ENCODE measurements at regions not wholly inside any gene's neighbourhood (a gene's known extent, or its start where the extent isn't known, plus 50 kb on each side); places are given as distances from the start of the nearest gene placed in this dataset.

DNA sequence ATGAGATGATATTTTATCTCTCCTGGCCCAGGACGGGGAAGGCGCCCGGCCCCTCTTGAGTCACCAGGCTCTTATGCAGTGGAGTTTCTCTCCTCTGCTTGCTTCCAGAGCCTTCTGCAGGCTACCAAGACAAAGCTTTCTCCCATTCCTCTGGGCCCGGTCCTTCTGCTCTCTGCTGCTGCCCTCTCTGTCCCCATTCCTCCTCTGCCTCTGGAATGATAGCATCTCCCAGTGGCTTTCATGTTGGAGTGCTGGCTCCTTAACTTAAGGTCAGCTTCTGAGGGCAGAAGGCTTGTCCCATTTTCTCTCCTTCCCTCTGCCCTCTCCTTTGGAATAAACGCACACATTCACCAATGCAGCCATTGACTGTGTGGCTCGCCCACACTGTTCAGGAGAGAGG lies 86.2 kb downstream of the SDC1 start:
- H3K4me3 ChIP-seq (ENCODE audit: insufficient read length, low read depth): no peak overlapping the region
- no peaks in the 10 kb centered on the region for H3K36me3 ChIP-seq (ENCODE audit: insufficient read depth, insufficient read length, low read length)
- TF ChIP-seq SUZ12 (IDR thresholded peaks at IDR 0.05; ENCODE audit: extremely low read depth, insufficient read depth, insufficient read length) (no peak), ZNF274 (IDR thresholded peaks at IDR 0.05; ENCODE audit: low read depth, low read length) (no peak), YY1 (IDR thresholded peaks at IDR 0.05; ENCODE audit: insufficient read depth, insufficient read length) (no peak)
- DNase-seq (ENCODE audit: low read depth, low spot score): no peak
- no peak overlapping the region for H3K9ac ChIP-seq (ENCODE audit: insufficient read length, low read depth)
- H3K27me3 ChIP-seq (ENCODE audit: insufficient read depth, insufficient read length): no peaks in the 10 kb centered on the region
- H3K4me1 ChIP-seq (ENCODE audit: insufficient read depth, insufficient read length): peaks cover 20% of the 10 kb centered on the region
- H3K9me3 ChIP-seq (ENCODE audit: insufficient read depth, low read length): no peaks in the 10 kb centered on the region

DNA sequence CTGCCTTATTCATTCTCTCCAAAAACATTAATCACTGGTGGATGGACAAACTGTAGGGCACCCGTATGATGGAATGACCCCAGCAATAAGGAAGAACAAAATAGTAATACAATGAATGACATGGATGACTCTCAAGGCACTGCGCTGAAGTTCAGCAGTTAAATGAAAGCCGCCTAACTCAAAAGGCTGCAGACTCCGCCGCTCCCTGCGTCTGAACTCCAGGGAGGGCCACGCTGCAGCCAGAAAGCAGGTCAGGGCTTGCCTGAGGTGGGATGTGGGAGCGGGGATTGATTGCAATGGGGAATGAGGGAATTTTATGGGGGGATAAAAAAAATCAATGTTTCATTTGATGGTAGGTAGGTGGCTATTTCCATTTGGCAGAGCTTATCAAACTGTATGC lies 86.5 kb upstream of the LAPTM4A start:
- TF ChIP-seq YY1 (IDR thresholded peaks at IDR 0.05; ENCODE audit: insufficient read depth, insufficient read length) (no peak), SUZ12 (IDR thresholded peaks at IDR 0.05; ENCODE audit: extremely low read depth, insufficient read depth, insufficient read length) (no peak), ZNF274 (IDR thresholded peaks at IDR 0.05; ENCODE audit: low read depth, low read length) (no peak)
- no peaks in the 10 kb centered on the region for H3K9me3 ChIP-seq (ENCODE audit: insufficient read depth, low read length)
- no peak overlapping the region for H3K4me3 ChIP-seq (ENCODE audit: insufficient read length, low read depth)
- no peak for DNase-seq (ENCODE audit: low read depth, low spot score)
- H3K36me3 ChIP-seq (ENCODE audit: insufficient read depth, insufficient read length, low read length): no peaks in the 10 kb centered on the region
- peaks cover 20% of the 10 kb centered on the region for H3K4me1 ChIP-seq (ENCODE audit: insufficient read depth, insufficient read length)
- no peak overlapping the region for H3K9ac ChIP-seq (ENCODE audit: insufficient read length, low read depth)
- H3K27me3 ChIP-seq (ENCODE audit: insufficient read depth, insufficient read length): no peaks in the 10 kb centered on the region

DNA sequence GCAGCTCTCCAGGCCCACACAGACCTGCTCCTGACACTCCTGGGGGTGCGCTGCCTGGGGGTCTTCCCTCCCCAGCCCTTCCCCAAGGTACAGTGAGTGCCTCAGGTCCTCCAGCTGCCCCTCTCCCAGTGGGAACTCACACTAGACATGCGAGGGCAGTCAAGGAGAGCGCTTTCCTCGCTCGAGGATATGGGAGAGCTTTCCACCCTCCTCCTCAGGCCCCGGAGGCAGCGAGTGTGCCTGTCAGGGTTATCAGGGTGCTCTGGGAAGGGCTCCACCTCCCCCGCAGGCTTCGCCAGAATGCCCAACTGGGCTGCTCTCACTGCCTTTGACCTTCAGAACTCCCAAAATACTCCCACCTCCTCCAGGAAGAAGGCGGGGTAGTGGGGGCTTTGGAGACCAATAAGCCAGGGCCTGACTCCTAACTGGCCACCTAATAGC lies 85.7 kb upstream of the LAPTM4A start:
- no peak overlapping the region for H3K4me3 ChIP-seq (ENCODE audit: insufficient read length, low read depth)

DNA sequence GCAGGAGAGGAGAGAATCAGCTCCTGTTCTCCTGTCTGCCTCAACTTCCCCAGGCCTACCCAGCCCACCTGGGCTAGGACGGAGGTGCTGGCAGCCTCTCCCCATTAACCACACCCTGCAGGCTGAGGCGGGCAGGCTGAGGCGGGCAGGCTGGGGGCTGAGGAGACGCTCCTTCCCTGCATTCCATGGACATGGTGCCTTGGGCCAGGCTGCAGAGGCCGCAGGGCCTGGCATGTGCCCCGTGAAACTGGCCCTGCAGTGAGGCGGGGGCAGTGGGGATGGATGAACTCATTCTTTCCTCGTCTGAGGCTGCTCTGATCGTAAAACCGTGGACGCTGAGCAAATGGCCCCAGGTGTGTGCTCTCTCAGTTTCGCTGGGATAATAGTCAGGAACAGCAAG lies 84.7 kb upstream of the LAPTM4A start:
- H3K36me3 ChIP-seq (ENCODE audit: insufficient read depth, insufficient read length, low read length): no peaks in the 10 kb centered on the region
- H3K9me3 ChIP-seq (ENCODE audit: insufficient read depth, low read length): no peaks in the 10 kb centered on the region
- H3K4me1 ChIP-seq (ENCODE audit: insufficient read depth, insufficient read length): peaks cover 18% of the 10 kb centered on the region
- no peak overlapping the region for H3K9ac ChIP-seq (ENCODE audit: insufficient read length, low read depth)
- no peak for DNase-seq (ENCODE audit: low read depth, low spot score)
- H3K4me3 ChIP-seq (ENCODE audit: insufficient read length, low read depth): no peak overlapping the region
- TF ChIP-seq ZNF274 (IDR thresholded peaks at IDR 0.05; ENCODE audit: low read depth, low read length): no peak
- TF ChIP-seq YY1 (IDR thresholded peaks at IDR 0.05; ENCODE audit: insufficient read depth, insufficient read length): no peak
- no peak for TF ChIP-seq SUZ12 (IDR thresholded peaks at IDR 0.05; ENCODE audit: extremely low read depth, insufficient read depth, insufficient read length)
- H3K27me3 ChIP-seq (ENCODE audit: insufficient read depth, insufficient read length): no peaks in the 10 kb centered on the region

More for the DNA sequence above, 85.7 kb upstream of the LAPTM4A start:
- no peaks in the 10 kb centered on the region for H3K9me3 ChIP-seq (ENCODE audit: insufficient read depth, low read length)
- DNase-seq (ENCODE audit: low read depth, low spot score): no peak
- peaks cover 20% of the 10 kb centered on the region for H3K4me1 ChIP-seq (ENCODE audit: insufficient read depth, insufficient read length)
- H3K9ac ChIP-seq (ENCODE audit: insufficient read length, low read depth): no peak overlapping the region
- no peaks in the 10 kb centered on the region for H3K27me3 ChIP-seq (ENCODE audit: insufficient read depth, insufficient read length)
- no peak for TF ChIP-seq YY1 (IDR thresholded peaks at IDR 0.05; ENCODE audit: insufficient read depth, insufficient read length)
- TF ChIP-seq ZNF274 (IDR thresholded peaks at IDR 0.05; ENCODE audit: low read depth, low read length): no peak
- TF ChIP-seq SUZ12 (IDR thresholded peaks at IDR 0.05; ENCODE audit: extremely low read depth, insufficient read depth, insufficient read length): no peak
- no peaks in the 10 kb centered on the region for H3K36me3 ChIP-seq (ENCODE audit: insufficient read depth, insufficient read length, low read length)

DNA sequence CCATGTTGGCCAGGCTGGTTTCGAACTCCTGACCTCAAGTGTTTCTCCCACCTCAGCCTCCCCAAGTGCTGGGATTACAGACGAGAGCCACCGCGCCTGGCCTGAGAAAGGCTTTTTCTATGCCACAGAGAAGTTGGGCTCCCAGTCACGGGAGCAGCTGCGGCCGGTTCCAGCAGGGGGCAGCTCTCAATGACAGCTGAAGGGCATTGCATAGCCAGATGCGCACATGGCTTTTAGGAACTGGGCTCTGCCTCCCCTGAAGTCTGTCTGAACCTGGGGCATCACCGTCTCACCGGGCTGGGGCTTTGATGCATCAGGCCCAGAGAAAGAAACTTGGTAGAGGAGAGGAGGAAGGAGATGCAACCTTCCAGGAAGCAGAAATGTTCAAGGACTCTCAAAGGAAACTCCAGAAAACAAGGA lies 84.2 kb upstream of the LAPTM4A start:
- DNase-seq (ENCODE audit: low read depth, low spot score): peak; percentile 59
- H3K36me3 ChIP-seq (ENCODE audit: insufficient read depth, insufficient read length, low read length): no peaks in the 10 kb centered on the region
- no peaks in the 10 kb centered on the region for H3K27me3 ChIP-seq (ENCODE audit: insufficient read depth, insufficient read length)
- H3K4me1 ChIP-seq (ENCODE audit: insufficient read depth, insufficient read length): peaks cover 21% of the 10 kb centered on the region
- H3K9me3 ChIP-seq (ENCODE audit: insufficient read depth, low read length): no peaks in the 10 kb centered on the region
- no peak overlapping the region for H3K4me3 ChIP-seq (ENCODE audit: insufficient read length, low read depth)
- no peak overlapping the region for H3K9ac ChIP-seq (ENCODE audit: insufficient read length, low read depth)
- TF ChIP-seq SUZ12 (IDR thresholded peaks at IDR 0.05; ENCODE audit: extremely low read depth, insufficient read depth, insufficient read length): no peak
- no peak for TF ChIP-seq YY1 (IDR thresholded peaks at IDR 0.05; ENCODE audit: insufficient read depth, insufficient read length)
- TF ChIP-seq ZNF274 (IDR thresholded peaks at IDR 0.05; ENCODE audit: low read depth, low read length): no peak

DNA sequence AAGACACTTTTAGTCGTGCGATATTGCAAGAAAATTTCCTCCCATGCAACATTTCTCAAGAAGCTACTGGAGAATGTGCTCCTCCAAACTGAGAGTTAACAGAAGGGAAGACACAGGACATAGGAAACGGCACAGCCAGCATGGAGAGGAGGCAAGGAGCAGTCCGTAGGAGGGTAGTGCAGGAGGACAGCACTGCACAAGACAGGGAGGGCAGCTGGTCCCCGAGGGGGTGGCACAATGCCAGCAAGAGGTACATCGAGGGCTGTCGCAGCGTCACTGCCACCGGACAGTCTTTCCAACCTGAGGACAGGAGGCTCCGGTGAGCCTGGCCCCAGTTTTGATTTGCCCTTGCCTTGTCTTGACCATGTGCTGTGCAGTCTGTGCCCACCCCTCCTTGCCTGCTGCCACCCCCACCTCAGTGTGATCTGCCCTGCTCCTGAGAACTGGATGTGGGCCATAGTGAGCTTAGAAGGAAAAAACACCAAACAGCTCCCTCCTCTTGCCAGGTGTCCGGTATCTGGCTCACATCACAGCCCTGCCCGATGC lies 81.6 kb upstream of the LAPTM4A start:
- no peak for DNase-seq (ENCODE audit: low read depth, low spot score)
- no peak for TF ChIP-seq SUZ12 (IDR thresholded peaks at IDR 0.05; ENCODE audit: extremely low read depth, insufficient read depth, insufficient read length)
- TF ChIP-seq ZNF274 (IDR thresholded peaks at IDR 0.05; ENCODE audit: low read depth, low read length): no peak
- TF ChIP-seq YY1 (IDR thresholded peaks at IDR 0.05; ENCODE audit: insufficient read depth, insufficient read length): no peak
- H3K36me3 ChIP-seq (ENCODE audit: insufficient read depth, insufficient read length, low read length): no peaks in the 10 kb centered on the region
- no peak overlapping the region for H3K4me3 ChIP-seq (ENCODE audit: insufficient read length, low read depth)
- no peaks in the 10 kb centered on the region for H3K27me3 ChIP-seq (ENCODE audit: insufficient read depth, insufficient read length)
- H3K9ac ChIP-seq (ENCODE audit: insufficient read length, low read depth): no peak overlapping the region
- H3K9me3 ChIP-seq (ENCODE audit: insufficient read depth, low read length): no peaks in the 10 kb centered on the region
- peaks cover 17% of the 10 kb centered on the region for H3K4me1 ChIP-seq (ENCODE audit: insufficient read depth, insufficient read length)

DNA sequence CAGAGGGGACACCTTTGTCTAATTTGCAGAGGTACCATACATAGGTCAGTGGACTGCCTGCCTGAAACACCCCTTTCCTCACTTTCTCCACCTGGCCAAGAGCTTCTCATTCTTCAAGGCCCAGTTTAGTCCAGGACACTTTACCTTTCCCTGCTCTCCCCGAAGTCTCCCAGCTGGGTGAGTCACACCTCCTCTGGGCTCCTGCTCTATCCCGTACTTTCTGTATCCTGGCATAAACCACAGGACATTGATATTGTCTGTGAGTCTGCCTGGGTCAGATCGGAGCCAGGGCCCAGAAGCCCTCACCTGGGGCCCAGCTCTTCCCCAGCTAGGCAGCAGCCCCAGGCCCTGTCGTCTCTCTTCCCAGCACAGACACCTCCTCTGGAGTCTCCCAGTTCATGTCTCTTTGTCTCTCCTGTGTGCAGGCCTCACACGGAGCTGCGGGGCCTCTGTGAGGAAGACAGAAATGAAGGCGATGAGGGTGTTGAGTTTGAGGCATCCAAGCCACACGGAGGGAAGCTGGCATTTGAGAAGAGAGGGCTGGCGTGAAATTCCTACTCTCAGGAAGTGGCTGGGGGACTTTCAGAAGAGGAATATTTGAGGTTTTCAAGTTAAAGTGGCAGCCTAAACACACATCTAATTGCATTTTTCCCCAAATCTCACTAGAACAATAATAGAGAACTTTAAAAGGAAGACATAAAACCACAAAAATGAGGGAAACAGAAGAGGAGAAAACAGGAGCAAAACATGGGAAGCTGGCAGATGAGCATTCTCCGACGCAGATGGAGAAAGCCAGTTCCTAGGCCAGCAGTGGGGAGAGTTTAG lies 79.6 kb upstream of the LAPTM4A start:
- Histone ChIP-seq H3K9ac (ENCODE audit: insufficient read length, low read depth) (no peak overlapping the region), H3K36me3 (ENCODE audit: insufficient read depth, insufficient read length, low read length) (no peaks in the 10 kb centered on the region), H3K9me3 (ENCODE audit: insufficient read depth, low read length) (no peaks in the 10 kb centered on the region), H3K4me1 (ENCODE audit: insufficient read depth, insufficient read length) (peaks cover 5% of the 10 kb centered on the region), H3K4me3 (ENCODE audit: insufficient read length, low read depth) (no peak overlapping the region), H3K27me3 (ENCODE audit: insufficient read depth, insufficient read length) (no peaks in the 10 kb centered on the region)
- no peak for TF ChIP-seq YY1 (IDR thresholded peaks at IDR 0.05; ENCODE audit: insufficient read depth, insufficient read length)
- TF ChIP-seq ZNF274 (IDR thresholded peaks at IDR 0.05; ENCODE audit: low read depth, low read length): no peak
- no peak for TF ChIP-seq SUZ12 (IDR thresholded peaks at IDR 0.05; ENCODE audit: extremely low read depth, insufficient read depth, insufficient read length)
- no peak for DNase-seq (ENCODE audit: low read depth, low spot score)
